Astrocyte (in vitro differentiated cells and primary cell): ENCODE measurements at regions not wholly inside any gene's neighbourhood (a gene's known extent, or its start where the extent isn't known, plus 50 kb on each side); places are given as distances from the start of the nearest gene placed in this dataset.

Experiments used
- CTCF ChIP-seq: IDR thresholded peaks from 2 replicates; pipeline ENCODE4 v1.5.1; 2011; ENCODE audit warnings: low read depth, mild to moderate bottlenecking, inconsistent platforms, low read length, moderate library complexity; ENCODE audit not compliant: insufficient read depth
- EZH2 ChIP-seq: IDR thresholded peaks from 2 replicates; pipeline ENCODE4 v1.6.1; 2012; ENCODE audit warnings: mild to moderate bottlenecking, low read length, inconsistent platforms; ENCODE audit not compliant: insufficient read depth

DNA sequence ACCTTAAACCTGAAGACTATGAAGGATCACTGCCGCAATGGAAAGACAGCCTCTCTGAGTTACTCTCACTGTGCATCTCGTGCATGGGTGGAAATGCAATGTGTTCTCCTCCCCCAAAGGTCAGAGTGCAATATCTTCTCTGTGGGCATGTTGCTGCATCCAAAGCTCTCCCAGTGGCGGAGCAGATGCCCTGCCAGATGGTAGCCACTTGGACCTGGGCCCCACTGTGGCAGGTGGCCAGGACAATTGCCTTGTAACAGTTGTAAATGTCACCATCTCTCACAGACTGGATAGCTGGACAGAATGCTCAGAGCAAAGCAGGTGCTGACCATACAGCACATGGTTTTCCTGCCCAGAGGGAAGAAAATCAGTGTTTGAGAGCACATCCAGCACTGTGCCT lies 542.0 kb downstream of the FAM181B start:
- no peak for TF ChIP-seq CTCF
- TF ChIP-seq EZH2, result no peak
